Spinal cord (tissue), 9 donors: ENCODE measurements at regions not wholly inside any gene's neighbourhood (a gene's known extent, or its start where the extent isn't known, plus 50 kb on each side); places are given as distances from the start of the nearest gene placed in this dataset.
"Not testable (repeated sequence)": the region's sequence is repeated elsewhere in the genome, so short reads cannot be mapped to it uniquely, and the experiment has no call there.

Experiments
- DNase-seq, 6 donors: peaks; one replicate each; pipeline versions ENCODE4 v3.0.0 to v3.0.0-alpha.2; 2013 to 2015; ENCODE audit warnings: low spot score in 6 of 6, low read depth in 4 of 6
- H3K27ac ChIP-seq: one replicate; pipeline ENCODE4 v1.5.1; 2013; ENCODE audit warnings: low read depth, low read length, control low read depth
- H3K27me3 ChIP-seq: one replicate; pipeline ENCODE4 v1.6.1; 2013; ENCODE audit warnings: low read length; ENCODE audit not compliant: control insufficient read depth, insufficient read depth
- H3K36me3 ChIP-seq: one replicate; pipeline ENCODE4 v1.6.1; 2013; ENCODE audit warnings: low read length; ENCODE audit not compliant: control insufficient read depth, insufficient read depth
- H3K4me1 ChIP-seq: one replicate; pipeline ENCODE4 v1.6.1; 2013; ENCODE audit warnings: low read length; ENCODE audit not compliant: control insufficient read depth, insufficient read depth
- H3K4me3 ChIP-seq: one replicate; pipeline ENCODE4 v1.5.1; 2013; ENCODE audit warnings: low read depth, low read length, control low read depth
- H3K9me3 ChIP-seq: one replicate; pipeline ENCODE4 v1.6.1; 2013; ENCODE audit warnings: low read length; ENCODE audit not compliant: control insufficient read depth, insufficient read depth
- WGBS: methylation state at CpG from one replicate; pipeline ENCODE4 v1.1.5; 2013; ENCODE audit warnings: missing lambda C conversion rate; ENCODE audit not compliant: insufficient coverage; 5-methylcytosine and 5-hydroxymethylcytosine counted together
- donor health status: healthy.

DNA sequence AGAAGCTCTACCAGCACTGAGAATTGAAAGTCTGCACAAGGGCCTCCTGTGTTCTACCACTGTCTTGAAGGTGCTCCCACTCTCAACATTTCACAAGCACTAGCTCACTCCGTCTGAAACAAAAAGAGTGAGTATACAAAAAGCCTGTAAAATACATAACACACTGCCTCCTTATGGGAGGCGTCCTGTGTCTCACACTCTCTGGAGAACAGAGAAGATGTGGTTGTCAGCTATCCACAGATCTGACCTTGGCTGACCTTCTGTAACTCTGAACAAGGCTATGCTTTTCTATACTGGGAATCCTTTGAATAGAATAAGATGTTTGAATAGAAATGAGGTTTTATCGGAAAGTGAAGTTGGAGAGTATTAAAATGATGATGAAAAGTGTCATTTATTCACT lies 171.3 kb upstream of the TMEM45B start:
- no peaks in the 10 kb centered on the region for H3K36me3 ChIP-seq
- H3K4me1 ChIP-seq = no peaks in the 10 kb centered on the region
- DNase-seq = no peak
- no peak overlapping the region for H3K27ac ChIP-seq
- no peak overlapping the region for H3K4me3 ChIP-seq
- no CpG with 5 or more reads among the region's 3 CpGs for WGBS
- H3K27me3 ChIP-seq = no peaks in the 10 kb centered on the region
- H3K9me3 ChIP-seq = no peaks in the 10 kb centered on the region

GRCh38 chr11:129645943-129646342 lies 169.7 kb upstream of the TMEM45B start:
- WGBS = 67% methylated on average over 1 of the region's 1 CpG
- Histone ChIP-seq H3K27ac (no peak overlapping the region), H3K36me3 (no peaks in the 10 kb centered on the region), H3K27me3 (no peaks in the 10 kb centered on the region), H3K4me1 (no peaks in the 10 kb centered on the region), H3K4me3 (no peak overlapping the region), H3K9me3 (no peaks in the 10 kb centered on the region)
- no peak for DNase-seq

DNA sequence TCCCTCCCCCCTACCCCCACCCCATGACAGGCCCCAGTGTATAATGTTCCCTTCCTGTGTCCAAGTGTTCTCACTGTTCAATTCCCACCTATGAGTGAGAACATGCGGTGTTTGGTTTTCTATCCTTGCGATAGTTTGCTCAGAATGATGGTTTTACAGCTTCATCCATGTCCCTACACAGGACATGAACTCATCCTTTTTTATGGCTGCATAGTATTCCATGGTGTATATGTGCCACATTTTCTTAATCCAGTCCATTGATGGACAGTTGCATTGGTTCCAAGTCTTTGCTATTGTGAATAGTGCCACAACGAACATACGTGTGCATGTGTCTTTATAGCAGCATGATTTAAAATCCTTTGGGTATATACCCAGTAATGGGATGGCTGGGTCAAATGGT lies 165.6 kb upstream of the TMEM45B start:
- H3K4me1 ChIP-seq, H3K9me3 ChIP-seq, H3K4me3 ChIP-seq, H3K27ac ChIP-seq, DNase-seq, H3K36me3 ChIP-seq, H3K27me3 ChIP-seq: not testable (repeated sequence)
- WGBS = no CpG with 5 or more reads among the region's 4 CpGs

- no peak overlapping the region for H3K4me3 ChIP-seq
- WGBS = no CpG with 5 or more reads among the region's 1 CpG
- no peaks in the 10 kb centered on the region for H3K27me3 ChIP-seq
- DNase-seq = no peak
- no peaks in the 10 kb centered on the region for H3K4me1 ChIP-seq
- H3K27ac ChIP-seq = no peak overlapping the region
- H3K9me3 ChIP-seq = peaks cover 8% of the 10 kb centered on the region
- H3K36me3 ChIP-seq = no peaks in the 10 kb centered on the region
Measured at GRCh38 chr11:129652835-129653234, 162.8 kb upstream of the TMEM45B start.

GRCh38 chr11:129655247-129655832 lies 160.3 kb upstream of the TMEM45B start:
- H3K4me1 ChIP-seq = no peaks in the 10 kb centered on the region
- H3K9me3 ChIP-seq = peaks cover 8% of the 10 kb centered on the region
- no CpG with 5 or more reads among the region's 1 CpG for WGBS
- no peak overlapping the region for H3K4me3 ChIP-seq
- DNase-seq = no peak
- no peaks in the 10 kb centered on the region for H3K27me3 ChIP-seq
- no peak overlapping the region for H3K27ac ChIP-seq
- H3K36me3 ChIP-seq = no peaks in the 10 kb centered on the region

DNA sequence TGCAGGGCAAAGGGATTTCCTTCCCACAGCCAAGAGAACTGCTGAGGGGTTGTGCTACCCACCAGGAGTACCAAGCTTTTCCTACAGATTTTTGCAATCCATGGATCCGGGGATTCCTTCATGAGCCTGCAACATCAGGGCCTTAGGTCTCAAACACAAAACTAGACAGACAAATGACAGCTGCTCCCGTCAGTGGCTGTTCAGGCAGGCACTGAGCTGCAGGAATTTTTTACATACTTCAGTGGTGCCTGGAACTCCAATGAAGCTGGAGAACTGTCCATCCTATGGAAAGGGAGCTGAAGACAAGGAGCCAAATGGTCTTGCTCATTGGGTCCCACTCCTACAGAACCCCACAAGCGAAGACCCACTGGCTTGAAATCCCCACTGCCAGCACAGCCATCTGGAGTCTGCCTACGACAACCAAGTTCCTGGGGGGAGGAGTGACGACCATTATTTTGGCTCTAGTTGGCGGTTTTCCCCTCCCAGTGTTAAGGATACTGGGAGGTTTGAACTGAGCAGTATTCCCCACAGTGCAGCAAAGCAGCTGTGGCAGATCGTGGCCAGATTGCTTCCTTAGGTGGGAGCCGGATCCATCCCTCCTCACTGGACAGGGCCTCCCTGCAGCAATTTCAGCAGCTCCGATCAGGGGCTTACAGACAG lies 157.7 kb upstream of the TMEM45B start:
- no peak overlapping the region for H3K27ac ChIP-seq

GRCh38 chr11:129658526-129658867 lies 157.2 kb upstream of the TMEM45B start:
- H3K4me3 ChIP-seq = no peak overlapping the region
- H3K27me3 ChIP-seq = no peaks in the 10 kb centered on the region
- no peak overlapping the region for H3K27ac ChIP-seq
- peaks cover 6% of the 10 kb centered on the region for H3K9me3 ChIP-seq
- WGBS = 71% methylated on average over 6 of the region's 7 CpGs
- no peaks in the 10 kb centered on the region for H3K4me1 ChIP-seq
- no peak for DNase-seq
- no peaks in the 10 kb centered on the region for H3K36me3 ChIP-seq

More for the DNA sequence above, 157.7 kb upstream of the TMEM45B start:
- no peak for DNase-seq
- Histone ChIP-seq H3K9me3 (peaks cover 6% of the 10 kb centered on the region), H3K4me3 (no peak overlapping the region), H3K4me1 (no peaks in the 10 kb centered on the region), H3K36me3 (no peaks in the 10 kb centered on the region), H3K27me3 (no peaks in the 10 kb centered on the region)
- WGBS = 69% methylated on average over 6 of the region's 9 CpGs

DNA sequence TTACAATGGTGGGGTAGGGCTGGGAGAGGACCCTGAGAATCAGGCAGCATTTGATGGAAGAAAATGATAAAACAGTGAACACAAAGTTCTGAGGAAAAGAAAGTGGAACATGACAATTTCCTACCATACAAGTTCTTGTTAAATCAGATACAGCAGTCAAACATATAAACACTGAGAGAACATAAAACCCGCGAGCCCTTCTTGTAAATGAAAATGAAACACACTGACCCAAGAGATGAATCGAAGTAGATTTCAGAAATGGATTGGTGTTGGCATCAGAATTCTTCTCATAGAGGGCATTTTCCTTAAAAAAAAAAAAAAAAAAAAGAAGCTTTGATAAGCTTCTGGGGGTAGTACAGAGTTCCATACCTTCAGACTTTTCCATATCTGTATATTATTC lies 134.7 kb upstream of the TMEM45B start:
- Histone ChIP-seq H3K4me1 (no peaks in the 10 kb centered on the region), H3K36me3 (no peaks in the 10 kb centered on the region), H3K27ac (no peak overlapping the region), H3K27me3 (no peaks in the 10 kb centered on the region), H3K9me3 (no peaks in the 10 kb centered on the region), H3K4me3 (no peak overlapping the region)
- WGBS = no CpG with 5 or more reads among the region's 3 CpGs
- no peak for DNase-seq

DNA sequence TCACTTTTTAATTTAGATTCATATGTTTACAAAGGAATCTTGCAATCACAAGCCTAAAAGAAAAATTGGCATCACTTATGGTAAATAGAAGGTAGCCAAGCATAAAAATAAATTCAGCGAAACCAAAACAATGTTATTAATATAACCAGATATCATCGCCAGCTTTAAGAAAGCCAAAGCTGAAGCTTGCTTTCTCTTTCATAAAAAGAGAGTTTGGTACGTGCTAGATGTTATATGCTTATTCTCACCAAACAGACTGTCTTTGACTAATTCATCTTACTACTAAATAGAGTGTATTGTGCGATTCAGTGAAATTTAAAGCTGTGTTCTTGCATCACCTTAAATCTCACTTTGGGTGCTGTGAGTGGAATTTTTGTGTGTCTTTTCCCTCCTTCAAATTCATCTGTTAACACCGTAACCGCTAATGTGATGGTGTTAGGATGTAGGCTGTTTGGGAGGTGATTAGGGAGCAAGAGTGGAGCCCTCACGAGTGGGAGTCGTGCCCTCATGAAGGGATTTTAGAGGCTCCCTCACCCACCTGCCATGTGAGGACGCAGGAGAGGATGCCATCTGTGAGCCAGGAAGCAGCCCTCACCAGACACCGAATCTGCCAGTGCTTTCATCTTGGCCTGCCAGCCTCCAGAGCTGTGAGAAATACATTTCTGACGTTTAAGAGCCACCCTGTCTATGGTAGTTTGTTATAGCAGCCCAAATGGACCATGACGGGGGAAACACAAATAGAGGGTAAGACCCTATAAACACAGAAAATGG lies 134.1 kb upstream of the TMEM45B start:
- Histone ChIP-seq H3K27ac (no peak overlapping the region), H3K27me3 (no peaks in the 10 kb centered on the region), H3K4me3 (no peak overlapping the region), H3K9me3 (no peaks in the 10 kb centered on the region), H3K36me3 (no peaks in the 10 kb centered on the region), H3K4me1 (no peaks in the 10 kb centered on the region)
- 53% methylated on average over 3 of the region's 12 CpGs for WGBS
- DNase-seq = no peak

GRCh38 chr11:129686269-129686668 lies 129.4 kb upstream of the TMEM45B start:
- H3K27ac ChIP-seq = no peak overlapping the region
- no peaks in the 10 kb centered on the region for H3K27me3 ChIP-seq
- H3K9me3 ChIP-seq = no peaks in the 10 kb centered on the region
- H3K36me3 ChIP-seq = no peaks in the 10 kb centered on the region
- no CpG with 5 or more reads among the region's 3 CpGs for WGBS
- no peak for DNase-seq
- no peak overlapping the region for H3K4me3 ChIP-seq
- H3K4me1 ChIP-seq = peaks cover 3% of the 10 kb centered on the region
